HS-5 (cell line): ENCODE measurements at regions not wholly inside any gene's neighbourhood (a gene's known extent, or its start where the extent isn't known, plus 50 kb on each side); places are given as distances from the start of the nearest gene placed in this dataset.

ENCODE experiments used
- DNase-seq: peaks from one replicate; pipeline ENCODE4 v3.0.0-alpha.2; 2012; ENCODE audit warnings: low read depth

- DNase-seq: no peak
Observed at GRCh38 chr6:44662461-44663121, 275.1 kb downstream of the CDC5L start.

- DNase-seq: no peak
Observed at GRCh38 chr6:44663860-44664634, 276.5 kb downstream of the CDC5L start.

DNA sequence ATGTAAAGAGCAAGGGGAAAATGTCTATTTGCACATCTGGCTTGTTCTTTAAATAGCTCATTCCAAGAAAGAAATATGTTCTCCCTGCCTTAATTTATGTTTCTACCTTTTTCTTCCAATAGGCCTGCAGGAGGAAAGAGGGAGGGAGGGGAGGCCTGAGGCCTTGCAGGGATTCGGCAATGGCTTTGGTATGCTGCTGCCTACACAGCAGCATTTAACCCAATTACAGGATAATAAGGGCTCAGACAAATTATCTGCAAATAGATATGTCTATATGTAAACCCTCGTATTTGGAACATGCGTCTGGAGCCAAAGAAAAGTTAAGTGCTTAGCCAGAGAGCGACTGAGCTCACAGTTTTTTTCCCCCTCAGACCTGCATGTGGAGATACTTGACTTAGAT lies 277.2 kb downstream of the CDC5L start:
- DNase-seq: no peak

DNA sequence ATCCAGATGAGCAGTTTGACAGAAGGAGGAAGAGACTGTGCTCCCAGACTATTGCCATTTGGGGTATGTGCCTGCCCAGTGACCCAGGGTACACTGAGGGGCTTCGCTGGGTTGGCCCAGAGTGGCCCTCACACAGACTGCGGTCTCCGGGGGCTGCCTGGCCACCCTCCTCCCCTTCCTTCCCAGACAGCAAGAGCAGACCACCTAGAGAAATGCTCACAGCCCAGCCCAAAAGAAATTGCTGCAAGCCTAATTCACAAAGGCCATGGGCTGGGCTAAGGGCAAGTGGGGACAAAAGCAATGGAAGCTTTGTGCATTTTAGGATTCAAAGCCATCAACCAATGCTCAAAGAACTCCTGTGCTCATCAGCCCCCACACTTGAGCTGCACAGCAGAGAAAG lies 277.6 kb downstream of the CDC5L start:
- DNase-seq: no peak

DNA sequence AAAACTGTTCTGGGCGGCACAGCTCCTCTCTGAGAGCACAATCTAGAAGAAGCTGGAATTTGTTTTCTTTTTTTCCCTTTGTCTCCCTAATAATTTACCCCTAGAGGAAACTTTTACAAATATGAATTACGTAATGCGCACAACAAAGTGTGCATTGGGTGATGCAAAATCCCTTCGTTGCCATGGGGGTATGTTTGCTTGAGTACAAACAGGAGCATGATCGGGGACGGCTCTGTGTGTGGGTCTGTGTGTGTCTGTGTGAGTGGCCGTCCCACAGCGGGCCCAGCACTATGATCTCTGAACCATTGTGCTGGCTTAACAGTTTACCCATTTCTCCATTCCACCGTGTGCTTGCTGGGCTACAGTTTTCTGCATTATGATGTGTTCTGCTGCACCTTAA lies 278.2 kb downstream of the CDC5L start:
- DNase-seq: no peak

- no peak for DNase-seq
Observed at GRCh38 chr6:44666324-44666723, 278.8 kb downstream of the CDC5L start.

DNA sequence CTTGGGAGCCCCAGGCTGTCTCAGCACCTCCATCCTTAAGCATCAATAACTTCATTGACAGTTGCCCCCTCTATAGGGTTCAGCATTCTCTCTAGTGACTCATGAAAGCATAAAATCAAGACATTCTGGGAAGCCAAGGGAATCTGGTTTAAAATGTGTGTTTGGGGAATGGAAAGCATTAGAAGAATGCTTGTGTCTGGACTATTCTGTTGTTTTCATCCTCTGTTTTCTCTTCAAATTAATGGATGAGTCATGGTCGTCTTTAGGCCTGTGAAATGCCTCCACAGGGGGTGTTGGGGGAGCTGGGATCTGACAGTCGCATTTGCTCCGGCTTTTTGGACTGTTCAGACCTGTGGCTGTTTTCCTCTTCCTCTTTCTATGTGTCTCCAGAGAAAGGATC lies 279.7 kb downstream of the CDC5L start:
- DNase-seq: peak; percentile 69

DNA sequence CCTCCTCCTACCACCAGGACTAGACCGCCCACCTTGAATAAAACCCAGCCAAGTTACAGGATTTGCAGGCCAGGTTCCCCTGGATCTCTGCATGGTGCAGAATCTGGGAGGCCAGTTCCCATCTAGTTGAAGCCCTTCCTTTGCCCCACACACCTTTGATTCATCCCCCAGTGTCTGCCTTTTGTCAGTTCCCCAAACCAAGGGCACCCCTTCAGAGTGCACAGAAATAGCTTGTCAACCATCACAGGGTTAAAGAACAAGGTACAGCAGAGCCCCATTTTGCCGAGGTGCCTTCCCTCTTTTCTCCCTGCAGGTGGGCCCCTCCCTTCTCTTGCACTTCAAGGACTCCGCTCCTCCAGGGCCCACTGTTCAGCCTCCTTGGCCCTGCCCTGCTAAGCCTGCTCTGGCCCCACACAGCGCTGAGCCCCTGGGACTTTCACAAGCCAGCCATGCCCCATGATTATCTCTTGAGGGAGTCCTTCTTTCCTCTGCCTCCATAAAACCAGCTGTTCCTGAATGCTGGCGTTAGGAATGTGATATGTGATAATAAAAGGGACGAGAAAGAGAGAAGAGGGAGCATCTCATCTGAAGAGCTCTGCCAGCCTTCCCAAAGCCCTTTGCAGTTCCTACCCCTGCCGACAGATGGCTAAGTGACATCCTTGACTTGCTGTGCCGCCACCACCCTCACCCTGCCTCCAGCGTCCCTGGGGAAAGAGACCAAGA lies 280.3 kb downstream of the CDC5L start:
- DNase-seq: no peak

DNA sequence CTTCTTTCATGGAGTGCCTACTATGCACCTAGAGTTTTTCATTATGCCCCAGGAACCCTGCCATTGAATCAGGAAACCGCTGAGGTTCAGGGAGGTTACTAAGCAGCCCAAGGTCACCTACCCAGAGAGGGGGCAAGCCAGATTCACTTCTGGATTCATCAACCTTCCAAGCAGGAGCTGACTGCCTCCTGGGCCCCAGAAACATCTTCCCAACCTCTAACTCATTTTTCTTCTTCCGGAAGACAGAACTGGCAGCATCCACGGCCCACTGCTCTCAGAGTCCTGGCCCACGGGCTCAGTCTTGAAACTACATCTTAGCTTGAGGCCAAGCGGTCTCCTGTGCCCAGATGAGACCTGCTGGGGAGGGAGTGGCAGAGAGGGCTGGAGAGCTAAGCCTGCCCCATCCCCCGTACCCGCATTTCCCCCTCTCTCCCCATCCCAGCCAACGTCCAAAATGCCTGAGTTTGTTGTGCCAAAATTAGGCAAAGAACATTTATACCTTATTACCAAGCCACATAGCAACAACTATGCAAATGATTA lies 281.0 kb downstream of the CDC5L start:
- no peak for DNase-seq

GRCh38 chr6:44668976-44669934 lies 281.7 kb downstream of the CDC5L start:
- no peak for DNase-seq

- no peak for DNase-seq
Observed at GRCh38 chr6:44670146-44670545, 282.6 kb downstream of the CDC5L start.

DNA sequence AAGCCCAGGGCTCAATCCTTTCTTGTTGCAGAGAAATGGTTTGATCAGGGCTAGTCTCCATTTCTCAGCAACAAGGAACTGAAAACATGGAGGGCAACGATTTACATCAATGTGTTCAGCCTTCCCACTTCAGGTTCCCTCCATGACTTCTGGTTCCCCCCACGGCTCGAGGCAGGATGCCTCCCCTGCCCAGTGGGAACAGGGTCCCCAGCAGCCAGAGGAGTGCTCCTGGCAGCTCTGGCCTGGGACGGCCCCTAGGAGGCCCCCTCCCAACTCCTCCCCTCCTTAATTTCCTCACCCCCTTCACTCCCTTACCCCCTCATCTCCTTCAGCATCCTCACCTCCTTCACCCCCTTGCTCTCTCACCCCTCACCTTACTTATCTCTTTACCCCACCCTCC lies 283.8 kb downstream of the CDC5L start:
- no peak for DNase-seq

GRCh38 chr6:44672086-44672485 lies 284.6 kb downstream of the CDC5L start:
- DNase-seq: no peak

DNA sequence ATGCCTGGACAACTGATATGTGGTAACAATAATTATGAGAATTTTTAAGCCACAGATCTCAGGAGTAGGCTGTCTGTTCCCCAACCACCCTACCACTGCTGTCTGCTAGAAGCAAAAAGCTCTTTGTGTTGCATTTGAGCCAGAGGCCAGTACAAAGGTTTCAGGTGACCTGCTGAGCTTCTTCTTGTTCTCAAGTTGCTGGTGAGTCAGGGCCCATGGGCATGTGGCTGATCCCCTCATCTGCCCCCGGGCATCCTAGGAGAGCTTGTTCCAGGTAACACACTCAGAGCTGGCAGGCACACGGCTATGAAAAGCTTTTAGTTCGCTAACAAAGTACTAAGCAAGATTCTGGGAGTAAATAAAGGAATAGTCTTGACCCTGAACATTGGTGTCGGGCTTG lies 285.3 kb downstream of the CDC5L start:
- DNase-seq: no peak

- DNase-seq: no peak
Observed at GRCh38 chr6:44674226-44675155, 287.0 kb downstream of the CDC5L start.

DNA sequence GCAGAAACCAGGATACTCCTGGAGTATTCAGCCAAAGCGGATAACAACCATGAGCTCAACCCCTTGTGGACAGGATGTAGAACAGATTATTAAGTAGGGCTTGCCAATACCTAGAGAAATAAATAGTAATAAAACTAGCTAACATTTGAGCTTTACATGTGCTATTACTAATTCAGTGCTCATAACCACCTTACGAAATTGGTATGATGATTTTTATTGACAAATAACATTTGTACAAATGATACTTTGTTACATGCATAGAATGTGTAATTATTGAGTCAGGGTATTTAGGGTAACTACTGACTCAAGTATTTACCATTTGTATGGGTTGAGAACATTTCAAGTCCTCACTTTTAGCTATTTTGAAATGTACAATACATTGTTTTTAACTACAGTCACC lies 287.9 kb downstream of the CDC5L start:
- DNase-seq: no peak

DNA sequence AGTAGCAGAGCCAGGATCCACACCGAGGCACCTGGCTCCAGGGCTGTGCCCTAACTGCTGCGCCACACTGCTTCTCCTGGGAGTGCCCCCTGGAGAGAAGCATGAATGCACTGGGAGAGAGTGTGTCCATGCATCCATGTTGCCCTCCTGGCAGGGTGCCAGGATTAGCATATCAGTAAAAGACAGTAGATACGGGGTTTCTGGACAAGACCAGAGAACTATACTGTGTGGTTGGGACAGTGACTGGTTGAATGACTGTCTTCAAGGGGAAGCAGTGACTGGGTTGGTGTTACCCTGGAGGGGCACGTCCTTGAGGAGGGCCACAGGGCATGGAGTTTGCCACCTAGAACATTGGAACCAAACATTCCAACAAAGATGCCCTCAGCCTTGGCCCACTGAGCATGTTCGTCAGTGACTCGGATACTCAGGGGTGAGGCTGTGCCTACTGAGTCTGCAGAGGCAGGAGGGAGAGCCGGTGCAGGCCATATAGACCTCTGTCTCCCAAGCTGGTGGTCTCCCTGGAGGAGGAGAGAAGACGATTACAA lies 288.8 kb downstream of the CDC5L start:
- DNase-seq: no peak

GRCh38 chr6:44676826-44677433 lies 289.4 kb downstream of the CDC5L start:
- DNase-seq: no peak

DNA sequence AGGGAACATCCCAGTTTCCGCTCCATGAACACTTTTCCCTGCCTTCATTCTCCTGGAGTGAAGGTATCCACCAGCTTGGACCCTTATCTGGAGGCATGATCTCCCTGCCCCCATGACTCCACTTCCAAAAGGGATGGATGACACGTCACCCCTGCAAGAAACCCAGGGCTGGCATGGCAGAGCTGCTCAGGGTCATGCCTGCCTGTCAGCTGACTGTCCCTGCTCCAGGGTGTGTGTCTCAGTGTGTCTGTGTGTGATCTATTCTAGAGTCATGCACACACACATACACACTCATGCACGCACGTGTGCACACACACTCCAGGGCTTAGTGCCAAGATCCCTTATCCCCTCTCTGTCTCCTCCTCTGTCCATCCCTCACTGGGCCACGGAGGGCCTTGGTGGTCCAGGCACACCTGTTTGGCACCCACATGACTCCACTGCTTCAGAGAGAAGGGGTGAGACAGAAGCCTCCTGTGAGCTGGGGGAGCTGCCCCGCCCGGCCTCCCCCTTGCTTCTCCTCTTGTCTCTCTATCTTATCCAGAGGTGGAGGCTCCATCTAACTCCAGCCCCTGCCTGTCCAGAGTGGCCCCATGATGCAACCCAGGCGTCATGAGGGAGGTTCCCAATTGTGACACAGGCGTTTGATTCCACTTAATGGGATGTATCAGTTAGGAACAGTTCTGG lies 290.9 kb downstream of the CDC5L start:
- no peak for DNase-seq
